ENCODE measurements at regions not wholly inside any gene's neighbourhood (a gene's known extent, or its start where the extent isn't known, plus 50 kb on each side); places are given as distances from the start of the nearest gene placed in this dataset.

DNA sequence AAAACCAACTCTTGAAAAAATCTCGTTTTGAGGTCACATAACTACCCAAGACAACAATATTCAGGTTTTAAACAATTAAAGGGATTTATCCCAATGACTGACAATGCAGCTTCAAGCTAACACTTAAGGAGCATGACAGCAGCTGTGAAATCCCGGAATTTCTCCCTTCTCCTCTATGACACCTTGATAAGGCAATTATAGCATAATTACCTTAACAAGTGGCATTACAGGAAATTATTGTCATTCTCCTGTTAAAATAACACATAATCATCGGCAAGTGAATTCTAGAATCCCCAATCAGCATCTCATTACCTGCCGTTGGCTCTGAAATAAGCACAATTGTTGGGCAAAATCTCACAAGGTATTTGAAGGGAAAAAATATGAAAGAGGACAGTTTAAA is 417.0 kb upstream of the PFKP start:
- no peak for DNase-seq
- ATAC-seq: no peak
- Histone ChIP-seq H3K4me3 (no peak overlapping the region), H3K4me1 (no peaks in the 10 kb centered on the region), H3K36me3 (no peaks in the 10 kb centered on the region), H3K9me3 (no peaks in the 10 kb centered on the region), H3K27ac (no peak overlapping the region), H3K27me3 (no peaks in the 10 kb centered on the region)
- TF ChIP-seq, protein P1, sequence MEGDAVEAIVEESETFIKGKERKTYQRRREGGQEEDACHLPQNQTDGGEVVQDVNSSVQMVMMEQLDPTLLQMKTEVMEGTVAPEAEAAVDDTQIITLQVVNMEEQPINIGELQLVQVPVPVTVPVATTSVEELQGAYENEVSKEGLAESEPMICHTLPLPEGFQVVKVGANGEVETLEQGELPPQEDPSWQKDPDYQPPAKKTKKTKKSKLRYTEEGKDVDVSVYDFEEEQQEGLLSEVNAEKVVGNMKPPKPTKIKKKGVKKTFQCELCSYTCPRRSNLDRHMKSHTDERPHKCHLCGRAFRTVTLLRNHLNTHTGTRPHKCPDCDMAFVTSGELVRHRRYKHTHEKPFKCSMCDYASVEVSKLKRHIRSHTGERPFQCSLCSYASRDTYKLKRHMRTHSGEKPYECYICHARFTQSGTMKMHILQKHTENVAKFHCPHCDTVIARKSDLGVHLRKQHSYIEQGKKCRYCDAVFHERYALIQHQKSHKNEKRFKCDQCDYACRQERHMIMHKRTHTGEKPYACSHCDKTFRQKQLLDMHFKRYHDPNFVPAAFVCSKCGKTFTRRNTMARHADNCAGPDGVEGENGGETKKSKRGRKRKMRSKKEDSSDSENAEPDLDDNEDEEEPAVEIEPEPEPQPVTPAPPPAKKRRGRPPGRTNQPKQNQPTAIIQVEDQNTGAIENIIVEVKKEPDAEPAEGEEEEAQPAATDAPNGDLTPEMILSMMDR (IDR thresholded peaks at IDR 0.05): no peak
- intact Hi-C loops (cut with DNase I): no loop called here

DNA sequence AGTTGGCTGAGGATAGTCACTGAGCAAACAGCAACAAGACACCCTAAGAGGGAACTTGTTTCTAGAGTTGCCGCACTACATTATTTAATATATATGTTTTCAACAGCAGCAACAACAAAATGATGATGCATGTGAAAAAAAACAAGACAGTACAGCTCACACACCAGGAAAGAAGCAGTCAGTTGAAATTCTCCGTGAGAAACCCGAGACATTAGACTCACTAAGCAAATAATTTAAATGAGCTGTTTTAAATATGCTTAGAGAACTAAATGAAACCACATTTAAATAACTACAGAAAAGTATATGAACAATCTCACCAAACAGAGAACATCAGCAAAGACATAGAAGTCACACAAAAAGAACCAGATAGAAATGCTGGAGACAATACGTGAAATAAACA is 426.3 kb upstream of the PFKP start:
- H3K9me3 ChIP-seq: no peaks in the 10 kb centered on the region
- TF ChIP-seq, protein P1 (IDR thresholded peaks at IDR 0.05): no peak
- no peak overlapping the region for H3K4me3 ChIP-seq
- DNase-seq: no peak
- H3K27ac ChIP-seq: no peak overlapping the region
- intact Hi-C loops (cut with DNase I): no loop called here
- H3K27me3 ChIP-seq: no peaks in the 10 kb centered on the region
- H3K36me3 ChIP-seq: no peaks in the 10 kb centered on the region
- no peaks in the 10 kb centered on the region for H3K4me1 ChIP-seq
- no peak for ATAC-seq

DNA sequence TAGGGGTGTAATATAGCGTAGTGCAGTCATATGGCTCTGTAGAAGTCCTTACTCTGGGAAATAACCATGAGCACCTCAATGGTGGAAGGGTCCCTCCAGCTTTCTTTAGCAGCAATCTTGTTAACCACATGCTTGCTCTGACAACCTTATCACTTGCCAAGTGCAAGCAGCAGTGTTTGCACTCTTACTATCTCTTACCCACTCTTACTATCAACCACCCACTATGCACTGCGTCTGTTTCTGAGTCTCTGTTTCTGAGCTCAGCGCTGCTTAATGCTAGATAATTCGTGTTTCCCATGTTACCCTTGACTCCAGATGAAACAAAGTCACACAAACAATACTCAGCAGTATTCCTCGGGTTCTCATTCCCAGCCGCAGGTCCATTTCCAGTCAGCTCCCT is 433.7 kb upstream of the PFKP start:
- no peaks in the 10 kb centered on the region for H3K27me3 ChIP-seq
- no peaks in the 10 kb centered on the region for H3K4me1 ChIP-seq
- TF ChIP-seq, protein P1 (IDR thresholded peaks at IDR 0.05): no peak
- DNase-seq (no peak), ATAC-seq (no peak)
- H3K27ac ChIP-seq: no peak overlapping the region
- intact Hi-C loops (cut with DNase I): no loop called here
- H3K4me3 ChIP-seq: no peak overlapping the region
- H3K9me3 ChIP-seq: no peaks in the 10 kb centered on the region
- H3K36me3 ChIP-seq: no peaks in the 10 kb centered on the region

DNA sequence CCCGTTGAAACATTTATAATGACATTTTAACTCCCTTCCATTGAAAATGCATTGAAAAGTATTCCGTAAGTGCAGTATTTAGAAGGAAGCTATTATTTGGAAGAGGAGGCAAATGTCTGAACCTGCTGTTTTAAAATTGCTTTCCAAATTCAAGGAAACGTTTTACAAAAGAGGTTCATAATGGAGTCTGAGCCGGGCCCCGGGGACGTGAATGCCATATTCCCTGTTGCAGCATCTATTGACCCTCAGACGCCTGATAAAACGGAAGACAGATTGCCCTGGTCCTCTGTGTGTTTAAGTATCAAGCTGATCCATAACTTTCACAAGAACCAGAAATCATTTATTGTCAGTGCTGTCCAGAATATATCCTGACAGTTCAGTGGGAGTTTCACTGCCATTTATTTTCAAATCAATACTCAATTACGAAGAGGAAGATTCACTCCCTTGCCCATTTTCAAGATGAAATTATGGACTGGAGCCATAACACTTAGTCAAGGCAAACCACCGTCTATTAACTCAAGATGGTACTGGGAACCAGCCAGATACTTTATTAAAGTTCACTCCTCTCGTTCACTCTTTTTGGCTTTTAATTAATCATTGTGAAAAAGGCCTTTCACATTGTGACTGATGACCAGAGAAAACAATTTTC is 435.7 kb upstream of the PFKP start:
- ATAC-seq (no peak), DNase-seq (no peak)
- TF ChIP-seq, protein P1 (IDR thresholded peaks at IDR 0.05): no peak
- H3K27me3 ChIP-seq: no peaks in the 10 kb centered on the region
- no peaks in the 10 kb centered on the region for H3K4me1 ChIP-seq
- no peaks in the 10 kb centered on the region for H3K9me3 ChIP-seq
- no peak overlapping the region for H3K27ac ChIP-seq
- H3K36me3 ChIP-seq: no peaks in the 10 kb centered on the region
- intact Hi-C loops (cut with DNase I): no loop called here
- H3K4me3 ChIP-seq: no peak overlapping the region

DNA sequence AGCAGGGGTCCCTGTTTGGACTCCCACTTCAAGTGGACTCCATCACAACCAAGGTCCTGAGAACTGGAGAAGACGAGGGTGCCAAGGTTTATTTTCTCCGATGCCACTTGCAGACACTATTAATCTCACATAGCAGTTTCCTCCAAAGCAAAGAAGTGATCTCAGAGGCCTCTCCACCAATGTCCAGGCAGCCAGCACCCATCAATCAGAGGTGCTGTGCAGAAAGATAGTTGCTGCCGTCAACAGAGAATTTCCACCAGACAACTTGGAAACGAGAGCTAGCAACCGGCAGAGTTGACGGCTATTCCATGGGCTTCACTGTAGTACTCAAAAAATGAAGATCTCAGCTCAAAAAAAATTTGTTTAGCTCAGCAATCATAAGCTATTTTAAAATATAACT is 438.6 kb upstream of the PFKP start:
- TF ChIP-seq, protein P1 (IDR thresholded peaks at IDR 0.05): no peak
- intact Hi-C loops (cut with DNase I): no loop called here
- Histone ChIP-seq H3K9me3 (no peaks in the 10 kb centered on the region), H3K36me3 (no peaks in the 10 kb centered on the region), H3K27ac (no peak overlapping the region), H3K4me1 (no peaks in the 10 kb centered on the region), H3K4me3 (no peak overlapping the region), H3K27me3 (no peaks in the 10 kb centered on the region)
- no peak for DNase-seq
- no peak for ATAC-seq

DNA sequence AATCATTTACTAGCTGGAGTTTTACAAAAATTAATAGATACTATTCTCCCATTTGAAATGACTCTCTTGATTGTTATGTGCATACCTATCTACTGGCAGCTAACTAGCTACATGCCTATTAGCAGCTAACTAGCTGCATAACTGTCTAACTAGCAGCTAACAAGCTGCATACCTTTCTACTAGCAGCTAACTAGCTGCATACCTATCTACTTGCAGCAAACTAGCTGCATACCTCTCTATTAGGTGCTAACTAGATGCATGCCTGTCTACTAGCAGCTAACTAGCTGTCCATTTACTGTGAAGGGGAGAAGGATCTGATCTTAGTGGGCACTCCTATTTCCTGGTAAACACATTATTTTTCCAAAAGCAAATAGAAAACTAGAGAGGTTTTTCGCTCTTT is 439.4 kb upstream of the PFKP start:
- H3K4me1 ChIP-seq: no peaks in the 10 kb centered on the region
- H3K36me3 ChIP-seq: no peaks in the 10 kb centered on the region
- TF ChIP-seq, protein P1 (IDR thresholded peaks at IDR 0.05): no peak
- DNase-seq (no peak), ATAC-seq (no peak)
- no peaks in the 10 kb centered on the region for H3K27me3 ChIP-seq
- intact Hi-C loops (cut with DNase I): no loop called here
- no peaks in the 10 kb centered on the region for H3K9me3 ChIP-seq
- H3K4me3 ChIP-seq: no peak overlapping the region
- no peak overlapping the region for H3K27ac ChIP-seq

Data from upper lobe of right lung (tissue), 1 donor.